HEK293 (cell line): ENCODE measurements at regions not wholly inside any gene's neighbourhood (a gene's known extent, or its start where the extent isn't known, plus 50 kb on each side); places are given as distances from the start of the nearest gene placed in this dataset.

ENCODE experiments used
- ZNF10 ChIP-seq: fragments of 450-650 bp; formaldehyde crosslinking; IDR thresholded peaks from 2 replicates; pipeline ENCODE4 v1.5.1; 2017; ENCODE audit warnings: missing biosample characterization, missing genetic modification characterization
- ZNF629 ChIP-seq: fragments of 450-650 bp; formaldehyde crosslinking; IDR thresholded peaks from 2 replicates; pipeline ENCODE4 v1.5.1; 2017; ENCODE audit warnings: missing biosample characterization, missing genetic modification characterization

DNA sequence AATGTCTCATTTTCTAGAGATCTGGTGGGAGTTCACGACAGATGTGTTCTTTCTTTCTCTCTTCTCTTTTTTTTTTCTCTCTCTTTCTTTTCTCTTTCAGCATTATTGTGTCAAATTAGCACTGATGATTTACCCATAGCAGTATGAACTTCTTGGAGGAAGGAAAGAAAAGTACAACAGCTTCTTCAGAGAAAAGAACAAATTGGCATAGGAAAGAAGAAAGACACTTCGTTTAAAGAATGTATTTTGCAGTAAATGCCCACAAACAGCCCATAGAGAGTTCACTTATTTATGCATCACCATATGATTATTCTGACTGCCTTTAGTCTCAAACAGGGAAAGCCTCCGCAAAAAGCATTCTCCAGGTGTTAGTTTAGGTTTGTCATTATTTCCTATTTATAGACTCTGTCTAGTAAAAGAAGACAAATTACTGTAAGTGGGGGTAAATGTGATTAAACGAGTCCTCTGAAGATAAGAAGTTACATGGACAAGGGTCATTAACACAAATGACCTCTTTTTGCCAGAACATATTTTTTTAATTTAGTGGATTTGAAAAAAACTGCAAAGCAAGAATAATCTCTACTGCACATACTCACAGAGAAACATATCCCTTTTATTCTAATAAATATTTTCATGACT lies 68.0 kb downstream of the POU5F2 start:
- TF ChIP-seq ZNF10 (tag by site-specific recombination): no peak
- no peak for TF ChIP-seq ZNF629 (tag by site-specific recombination)
